ENCODE measurements at regions not wholly inside any gene's neighbourhood (a gene's known extent, or its start where the extent isn't known, plus 50 kb on each side); places are given as distances from the start of the nearest gene placed in this dataset.

DNA sequence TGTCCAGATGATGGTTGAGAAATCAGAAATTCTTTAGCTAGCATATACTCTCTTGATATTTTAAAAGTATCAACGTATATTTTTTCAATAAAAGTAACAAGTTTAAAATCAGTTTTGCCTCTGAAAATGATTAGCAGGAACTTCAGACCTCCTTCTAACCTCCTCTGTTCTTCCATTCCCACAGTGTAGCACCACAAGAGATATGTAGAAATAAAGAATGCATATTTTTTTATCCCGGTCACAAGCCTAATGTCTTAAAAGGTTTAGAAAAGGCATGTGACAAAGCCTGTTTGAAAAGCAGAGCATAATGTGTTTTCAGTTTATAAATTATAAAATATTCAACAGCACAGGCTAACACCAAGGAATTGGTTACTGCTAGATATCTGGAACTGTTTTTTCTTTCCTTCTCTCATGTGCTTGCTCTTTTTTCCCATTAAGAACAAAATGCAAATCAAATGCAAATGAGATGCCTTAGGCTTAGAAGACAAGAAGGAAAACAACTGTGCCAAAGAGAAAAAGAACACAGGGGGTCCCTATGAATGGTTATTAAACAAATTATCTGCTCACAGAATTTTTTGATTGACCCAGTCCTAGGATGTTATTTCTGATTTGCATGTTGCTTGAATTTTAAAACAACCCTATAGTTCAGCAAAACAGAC lies 351.7 kb upstream of the FAM241A start:
- H3K9me3 ChIP-seq, result no peaks in the 10 kb centered on the region
- no peak overlapping the region for H3K27ac ChIP-seq
- intact Hi-C loops (cut with DNase I), result no loop called here
- TF ChIP-seq, protein P1, sequence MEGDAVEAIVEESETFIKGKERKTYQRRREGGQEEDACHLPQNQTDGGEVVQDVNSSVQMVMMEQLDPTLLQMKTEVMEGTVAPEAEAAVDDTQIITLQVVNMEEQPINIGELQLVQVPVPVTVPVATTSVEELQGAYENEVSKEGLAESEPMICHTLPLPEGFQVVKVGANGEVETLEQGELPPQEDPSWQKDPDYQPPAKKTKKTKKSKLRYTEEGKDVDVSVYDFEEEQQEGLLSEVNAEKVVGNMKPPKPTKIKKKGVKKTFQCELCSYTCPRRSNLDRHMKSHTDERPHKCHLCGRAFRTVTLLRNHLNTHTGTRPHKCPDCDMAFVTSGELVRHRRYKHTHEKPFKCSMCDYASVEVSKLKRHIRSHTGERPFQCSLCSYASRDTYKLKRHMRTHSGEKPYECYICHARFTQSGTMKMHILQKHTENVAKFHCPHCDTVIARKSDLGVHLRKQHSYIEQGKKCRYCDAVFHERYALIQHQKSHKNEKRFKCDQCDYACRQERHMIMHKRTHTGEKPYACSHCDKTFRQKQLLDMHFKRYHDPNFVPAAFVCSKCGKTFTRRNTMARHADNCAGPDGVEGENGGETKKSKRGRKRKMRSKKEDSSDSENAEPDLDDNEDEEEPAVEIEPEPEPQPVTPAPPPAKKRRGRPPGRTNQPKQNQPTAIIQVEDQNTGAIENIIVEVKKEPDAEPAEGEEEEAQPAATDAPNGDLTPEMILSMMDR (IDR thresholded peaks at IDR 0.05), result no peak
- H3K27me3 ChIP-seq, result peaks cover 0 to 8% (median 0%) of the 10 kb centered on the region in 4 donors
- 45 to 59% methylated on average over 2 of the region's 2 CpGs for WGBS, 2 donors
- H3K4me1 ChIP-seq, result no peaks in the 10 kb centered on the region
- no peak overlapping the region for H3K4me3 ChIP-seq
- ATAC-seq, result no peak
- DNase-seq, result no peak
- FAIRE-seq, result no peak
- H3K36me3 ChIP-seq, result no peaks in the 10 kb centered on the region

DNA sequence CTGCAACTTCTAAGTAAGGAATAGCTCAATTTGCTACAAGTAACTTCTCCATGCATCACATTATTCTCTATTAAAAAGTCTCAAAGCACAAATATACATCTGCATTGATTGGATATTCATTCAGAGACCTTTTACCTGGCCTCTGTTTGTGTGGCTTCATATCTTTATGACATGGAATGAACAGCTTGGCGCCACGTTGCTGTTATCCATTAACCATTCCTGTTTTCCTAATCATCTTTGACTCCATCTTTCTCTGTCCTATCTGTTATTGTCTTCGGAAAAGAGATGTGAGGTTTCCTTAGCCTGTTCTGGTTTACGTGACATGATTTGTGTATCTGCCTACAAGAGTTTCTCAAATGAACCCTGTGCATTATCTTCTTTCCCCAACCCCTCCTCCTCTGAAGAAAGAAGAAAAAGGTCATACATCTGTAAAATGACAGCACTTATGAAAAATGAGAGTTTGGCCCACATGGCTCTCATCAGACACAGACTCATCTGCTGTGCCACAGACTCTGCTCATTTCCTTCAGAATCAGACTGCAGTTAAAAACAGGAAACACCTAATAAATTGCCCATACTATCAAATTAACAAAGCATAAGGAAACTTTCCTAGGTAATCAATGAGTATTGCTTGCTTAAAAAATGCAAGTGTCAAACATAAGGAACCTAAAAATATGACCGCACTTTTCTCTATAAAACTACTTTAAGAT lies 347.6 kb upstream of the FAM241A start:
- TF ChIP-seq, protein P1 (IDR thresholded peaks at IDR 0.05), result no peak
- 40 to 45% methylated on average over 5 of the region's 5 CpGs for WGBS, 2 donors
- intact Hi-C loops (cut with DNase I), result no loop called here
- no peak for ATAC-seq
- DNase-seq, result no peak
- no peak for FAIRE-seq
- Histone ChIP-seq H3K27me3 (peaks cover 0 to 12% (median 0%) of the 10 kb centered on the region in 4 donors), H3K36me3 (no peaks in the 10 kb centered on the region), H3K4me3 (no peak overlapping the region), H3K4me1 (no peaks in the 10 kb centered on the region), H3K9me3 (no peaks in the 10 kb centered on the region), H3K27ac (no peak overlapping the region)

DNA sequence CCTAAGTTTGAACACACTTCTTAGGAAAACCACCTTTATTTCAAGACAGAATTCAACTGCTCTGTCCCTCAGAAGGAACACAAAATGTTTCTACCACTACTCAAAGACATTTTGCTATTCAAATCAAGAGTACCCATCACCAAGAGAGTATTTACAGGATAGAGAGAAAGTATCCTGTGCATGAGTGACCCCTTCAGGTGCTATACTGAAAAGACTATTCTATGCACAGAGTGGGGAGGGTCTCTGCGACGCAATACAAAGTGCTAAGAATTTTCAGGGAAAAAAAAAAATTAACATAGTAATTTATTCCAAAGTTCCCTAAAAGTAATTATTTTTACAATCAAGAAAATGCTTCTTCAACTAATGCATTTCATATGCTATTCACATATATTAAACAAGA lies 346.4 kb upstream of the FAM241A start:
- DNase-seq (no peak), FAIRE-seq (no peak), ATAC-seq (no peak)
- H3K27ac ChIP-seq, result no peak overlapping the region
- intact Hi-C loops (cut with DNase I), result no loop called here
- 36 to 60% methylated on average over 2 of the region's 2 CpGs for WGBS, 2 donors
- H3K9me3 ChIP-seq, result no peaks in the 10 kb centered on the region
- TF ChIP-seq, protein P1 (IDR thresholded peaks at IDR 0.05), result no peak
- no peak overlapping the region for H3K4me3 ChIP-seq
- H3K4me1 ChIP-seq, result no peaks in the 10 kb centered on the region
- H3K27me3 ChIP-seq, result peaks cover 0 to 12% (median 0%) of the 10 kb centered on the region in 4 donors
- no peaks in the 10 kb centered on the region for H3K36me3 ChIP-seq

DNA sequence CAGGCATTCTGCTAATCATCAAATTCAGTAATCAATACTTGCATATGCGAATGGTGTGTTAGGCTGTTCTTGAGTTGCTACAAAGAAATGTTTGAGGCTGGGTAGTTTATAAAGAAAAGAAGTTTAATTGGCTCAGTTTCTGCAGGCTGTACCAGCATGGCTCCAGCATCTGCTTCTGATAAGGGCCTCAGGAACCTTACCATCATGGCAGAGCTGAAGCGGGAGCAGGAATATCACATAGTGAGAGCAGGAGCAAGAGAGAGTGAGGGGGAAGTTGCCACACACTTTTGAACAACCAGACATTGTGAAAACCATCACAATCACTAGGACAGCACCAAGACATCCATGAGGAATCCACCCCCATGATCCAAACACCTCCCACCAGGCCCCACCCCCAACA lies 344.7 kb upstream of the FAM241A start:
- ATAC-seq (no peak), DNase-seq (no peak), FAIRE-seq (no peak)
- H3K27ac ChIP-seq, result no peak overlapping the region
- H3K9me3 ChIP-seq, result no peaks in the 10 kb centered on the region
- TF ChIP-seq, protein P1 (IDR thresholded peaks at IDR 0.05), result no peak
- 76 to 86% methylated on average over 2 of the region's 2 CpGs for WGBS, 2 donors
- intact Hi-C loops (cut with DNase I), result no loop called here
- H3K4me3 ChIP-seq, result no peak overlapping the region
- H3K27me3 ChIP-seq, result peaks cover 0 to 12% (median 0%) of the 10 kb centered on the region in 4 donors
- no peaks in the 10 kb centered on the region for H3K4me1 ChIP-seq
- no peaks in the 10 kb centered on the region for H3K36me3 ChIP-seq

DNA sequence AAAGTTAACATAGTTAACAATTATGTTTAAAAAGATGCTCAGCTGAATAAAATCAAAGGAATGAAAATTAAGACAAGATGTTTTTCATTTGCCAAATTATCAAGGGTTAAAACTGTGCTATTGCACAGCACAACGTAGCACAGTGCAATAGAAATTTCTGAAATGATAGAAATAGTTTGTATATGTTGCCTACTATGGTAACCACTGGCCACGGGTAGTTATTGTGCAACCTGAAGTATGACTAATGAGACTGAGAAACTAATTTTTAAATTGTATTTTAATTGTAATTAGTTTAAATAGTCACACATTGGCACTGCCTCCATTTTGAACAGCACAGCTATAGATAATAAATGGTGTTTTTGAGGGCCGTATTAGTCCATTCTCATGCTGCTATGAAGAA lies 343.1 kb upstream of the FAM241A start:
- no peak overlapping the region for H3K4me3 ChIP-seq
- ATAC-seq (no peak), DNase-seq (no peak), FAIRE-seq (no peak)
- no peaks in the 10 kb centered on the region for H3K36me3 ChIP-seq
- peaks cover 0 to 7% (median 0%) of the 10 kb centered on the region in 4 donors for H3K27me3 ChIP-seq
- H3K4me1 ChIP-seq, result no peaks in the 10 kb centered on the region
- H3K9me3 ChIP-seq, result no peaks in the 10 kb centered on the region
- intact Hi-C loops (cut with DNase I), result no loop called here
- WGBS, 2 donors, result 37 to 56% methylated on average over 3 of the region's 3 CpGs
- H3K27ac ChIP-seq, result no peak overlapping the region
- TF ChIP-seq, protein P1 (IDR thresholded peaks at IDR 0.05), result no peak
